SK-N-MC (cell line): ENCODE measurements at regions not wholly inside any gene's neighbourhood (a gene's known extent, or its start where the extent isn't known, plus 50 kb on each side); places are given as distances from the start of the nearest gene placed in this dataset.

Experiments used
- EZH2 ChIP-seq: fragments of 200-600 bp; sonication (generic); IDR thresholded peaks from one replicate; pipeline ENCODE4 v1.6.1; 2017; ENCODE audit warnings: antibody characterized with exemption
- FOXP2 ChIP-seq: optimal IDR thresholded peaks from 2 replicates; pipeline ENCODE3; 2011; ENCODE audit warnings: mild to moderate bottlenecking, moderate library complexity; ENCODE audit not compliant: insufficient read depth; ENCODE audit errors: extremely low read length, control extremely low read depth
- POLR2AphosphoS5 ChIP-seq: IDR thresholded peaks from 2 replicates; pipeline ENCODE4 v1.6.1; 2012; ENCODE audit warnings: mild to moderate bottlenecking, low read depth, low read length, borderline replicate concordance

DNA sequence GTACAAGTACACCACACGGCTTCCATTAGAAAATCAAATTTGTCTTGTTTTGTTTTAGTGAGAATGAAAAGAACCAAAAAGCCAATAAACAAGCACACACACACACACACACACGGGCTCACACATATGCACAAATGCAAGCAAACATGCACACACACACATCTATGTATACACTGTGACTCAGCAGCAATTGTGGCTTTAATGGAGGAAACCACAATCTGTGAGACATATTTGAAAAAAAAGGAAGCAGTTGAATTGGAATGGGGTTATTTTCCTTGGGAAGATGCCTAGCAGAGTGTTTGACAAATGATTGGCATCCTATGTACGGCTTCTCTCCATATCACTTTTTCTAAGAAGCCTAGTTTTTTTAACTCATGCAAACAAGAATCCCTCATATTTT, 201.1 kb upstream of the ARRDC4 start:
- no peak for TF ChIP-seq POLR2AphosphoS5
- TF ChIP-seq EZH2, result no peak
- no peak for TF ChIP-seq FOXP2
